GM12878 (cell line): ENCODE measurements at regions not wholly inside any gene's neighbourhood (a gene's known extent, or its start where the extent isn't known, plus 50 kb on each side); places are given as distances from the start of the nearest gene placed in this dataset.

Experiments
- ATAC-seq: fragments of 200-7000 bp; cut with Tn5 transposase; 3 replicates; pipeline ENCODE4 v1.9.1; 2020; ENCODE audit warnings: mild to moderate bottlenecking, moderate library complexity
- BruUV-seq: library from RNA; stranded (reverse); fragments of 400-500 nt; replicated peaks from 2 replicates; lab custom pipeline; 2021; lab: Mats Ljungman, UMichigan
- CTCF ChIA-PET: fragments of 300-600 bp; sonication (Branson Sonifier 250); formaldehyde crosslinking; extraction: SDS; loops from one replicate; lab custom pipeline; 2021; ENCODE audit warnings: inconsistent platforms; lab: Yijun Ruan, JAX
- POLR2A ChIA-PET: fragments of 350-600 bp; formaldehyde crosslinking; extraction: SDS; loops from one replicate; lab custom pipeline; 2021; ENCODE audit warnings: inconsistent platforms; lab: Charles Lee
- RAD21 ChIA-PET: fragments of 300-600 bp; sonication (Branson Sonifier 250); formaldehyde crosslinking; loops from one replicate; lab custom pipeline; 2023; ENCODE audit warnings: antibody characterized with exemption; ENCODE audit not compliant: unreplicated experiment; lab: Charles Lee
- SMC1A ChIA-PET: fragments of 300-600 bp; sonication (Branson Sonifier 250); formaldehyde crosslinking; loops from one replicate; lab custom pipeline; 2023; ENCODE audit not compliant: unreplicated experiment, uncharacterized antibody; lab: Charles Lee
- DNase-seq: peaks from one replicate; pipeline ENCODE4 v3.0.0-alpha.2; 2011; ENCODE audit warnings: low read depth, low spot score
- FAIRE-seq: peaks from 3 replicates; lab custom pipeline; 2011; peaks lifted over from hg19 to GRCh38; lab: Jason Lieb, UNC
- H2AFZ ChIP-seq: 2 replicates; pipeline ENCODE4 v1.6.0; 2011; ENCODE audit warnings: low read depth, low read length, control low read depth; ENCODE audit not compliant: control insufficient read depth
- H3K27ac ChIP-seq: 2 replicates; pipeline ENCODE4 v1.5.1; 2011; ENCODE audit warnings: control low read depth; ENCODE audit not compliant: control insufficient read depth, insufficient read depth
- H3K27me3 ChIP-seq, 2 experiments: replicated peaks in 1 of 2; 2 replicates each; pipeline versions ENCODE4 v1.6.0 to v1.6.1; 2011; ENCODE audit warnings: low read length in 1 of 2; ENCODE audit not compliant: control insufficient read depth in 2 of 2, insufficient read depth in 2 of 2
- H3K36me3 ChIP-seq, 2 experiments: 2 replicates each; pipeline ENCODE4 v1.5.1; 2011; ENCODE audit warnings: low read length in 1 of 2; ENCODE audit not compliant: control insufficient read depth in 2 of 2, insufficient read depth in 2 of 2
- H3K4me1 ChIP-seq: 2 replicates; pipeline ENCODE4 v1.6.1; 2011; ENCODE audit warnings: mild to moderate bottlenecking, low read length, moderate library complexity, mixed read lengths; ENCODE audit not compliant: control insufficient read depth, insufficient read depth
- H3K4me2 ChIP-seq: 2 replicates; pipeline ENCODE4 v1.6.0; 2011; ENCODE audit warnings: control low read depth; ENCODE audit not compliant: control insufficient read depth, insufficient read depth
- H3K4me3 ChIP-seq: fragments of 200-600 bp; sonication (generic); 2 replicates; pipeline ENCODE4 v1.5.1; 2016
- H3K79me2 ChIP-seq: 2 replicates; pipeline ENCODE4 v1.6.0; 2011; ENCODE audit warnings: low read length; ENCODE audit not compliant: control insufficient read depth, insufficient read depth
- H3K9ac ChIP-seq: 2 replicates; pipeline ENCODE4 v1.8.0; 2011; ENCODE audit warnings: low read length, control low read depth, mixed read lengths; ENCODE audit not compliant: control insufficient read depth, insufficient read depth
- H3K9me3 ChIP-seq: replicated peaks from 3 replicates; pipeline ENCODE4 v1.5.1; 2011; ENCODE audit warnings: mild to moderate bottlenecking, low read length; ENCODE audit not compliant: control insufficient read depth, insufficient read depth
- H4K20me1 ChIP-seq: 2 replicates; pipeline ENCODE4 v1.6.0; 2011; ENCODE audit not compliant: control insufficient read depth, insufficient read depth
- ASH2L ChIP-seq: fragments of 300-600, 200-600 bp; sonication (generic); IDR thresholded peaks from 2 replicates; pipeline ENCODE4 v1.6.1; 2017; ENCODE audit warnings: low read depth, mild to moderate bottlenecking, borderline replicate concordance
- BACH1 ChIP-seq: fragments of 450-650 bp; IDR thresholded peaks from 2 replicates; pipeline ENCODE4 v1.6.1; 2017; ENCODE audit warnings: mild to moderate bottlenecking, borderline replicate concordance
- BCL11A ChIP-seq: IDR thresholded peaks from 2 replicates; pipeline ENCODE4 v1.6.1; 2011; ENCODE audit warnings: low read depth, low read length
- IKZF1 ChIP-seq: fragments of 450-650 bp; conservative IDR thresholded peaks from 2 replicates; pipeline ENCODE4 v1.6.1; 2017; ENCODE audit warnings: antibody characterized with exemption, mild to moderate bottlenecking
- NFXL1 ChIP-seq: fragments of 450-650 bp; IDR thresholded peaks from 2 replicates; pipeline ENCODE4 v1.6.1; 2017; ENCODE audit warnings: antibody characterized with exemption, mild to moderate bottlenecking, borderline replicate concordance
- PAX8 ChIP-seq: fragments of 450-650 bp; IDR thresholded peaks from 2 replicates; pipeline ENCODE4 v1.6.1; 2017; ENCODE audit warnings: mild to moderate bottlenecking, moderate library complexity
- RB1 ChIP-seq: fragments of 450-650 bp; formaldehyde crosslinking; IDR thresholded peaks from 2 replicates; pipeline ENCODE4 v1.6.1; 2017; ENCODE audit warnings: mild to moderate bottlenecking, borderline replicate concordance
- RUNX3 ChIP-seq: IDR thresholded peaks from 2 replicates; pipeline ENCODE4 v1.6.1; 2012; ENCODE audit warnings: low read length, inconsistent platforms
- SP1 ChIP-seq: IDR thresholded peaks from one replicate; pipeline ENCODE4 v1.6.1; 2011; ENCODE audit warnings: low read depth, low read length
- SPI1 ChIP-seq: IDR thresholded peaks from 2 replicates; pipeline ENCODE4 v1.6.1; 2011; ENCODE audit warnings: low read depth, mild to moderate bottlenecking, low read length, moderate library complexity, borderline replicate concordance; ENCODE audit not compliant: insufficient read depth
- SREBF2 ChIP-seq: IDR thresholded peaks from 2 replicates; pipeline ENCODE4 v1.6.1; 2012; ENCODE audit warnings: mild to moderate bottlenecking, low read length
- SUZ12 ChIP-seq: fragments of 200-600 bp; sonication (generic); IDR thresholded peaks from one replicate; pipeline ENCODE4 v1.6.1; 2018; ENCODE audit warnings: antibody characterized with exemption, mild to moderate bottlenecking; ENCODE audit not compliant: unreplicated experiment
- ZNF217 ChIP-seq: fragments of 450-650 bp; IDR thresholded peaks from 2 replicates; pipeline ENCODE4 v1.6.1; 2017; ENCODE audit warnings: antibody characterized with exemption, mild to moderate bottlenecking
- in situ Hi-C: fragments of 300-500 bp; cut with MboI; formaldehyde crosslinking; loops from 9 replicates; pipeline ENCODE4 v1.14.3; 2018; ENCODE audit warnings: mixed read lengths
- intact Hi-C: fragments of 100-400 bp; cut with micrococcal nuclease; formaldehyde crosslinking; loops from one replicate; pipeline ENCODE4 v1.14.2; 2022; ENCODE audit not compliant: unreplicated experiment
- TF ChIP-seq, protein P1 (sequence below): fragments of 450-650 bp; IDR thresholded peaks from 2 replicates; pipeline ENCODE4 v1.6.1; 2018; ENCODE audit warnings: mild to moderate bottlenecking, low read depth, moderate library complexity; ENCODE audit not compliant: partially characterized antibody
- TF ChIP-seq, protein P2 (sequence below): fragments of 450-650 bp; formaldehyde crosslinking; IDR thresholded peaks from 2 replicates; pipeline ENCODE4 v1.5.0; 2022; ENCODE audit warnings: mild to moderate bottlenecking, missing genetic modification characterization
- TF ChIP-seq, protein P3 (sequence below): fragments of 150-350 bp; IDR thresholded peaks from 2 replicates; pipeline ENCODE4 v1.6.1; 2014; ENCODE audit warnings: mild to moderate bottlenecking, low read depth, low read length
- TF ChIP-seq, protein P4 (sequence below): fragments of 450-650 bp; IDR thresholded peaks from 2 replicates; pipeline ENCODE4 v1.6.1; 2017; ENCODE audit warnings: mild to moderate bottlenecking, low read depth, inconsistent platforms; ENCODE audit not compliant: poor library complexity, severe bottlenecking

DNA sequence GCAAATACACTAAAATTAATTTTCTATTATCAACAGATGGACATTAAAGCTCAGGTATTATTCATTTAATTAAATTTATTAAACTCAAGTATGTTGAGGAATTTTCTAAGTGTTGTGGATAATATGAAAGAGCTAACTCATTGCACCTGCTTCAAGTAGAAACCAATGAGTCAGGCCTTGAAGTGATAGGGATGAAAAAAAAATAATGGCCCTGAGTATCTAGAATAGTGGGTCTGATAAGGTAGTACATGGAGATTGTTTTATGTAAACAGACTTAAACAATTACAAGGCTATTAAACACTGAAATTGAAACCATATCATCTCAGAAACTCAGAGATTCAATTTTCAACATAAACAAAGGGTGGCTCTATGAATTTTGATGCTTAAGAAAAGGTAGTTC is 857.1 kb upstream of the GBE1 start:
- no peaks in the 10 kb centered on the region for H4K20me1 ChIP-seq
- no peak overlapping the region for H3K27ac ChIP-seq
- ChIA-PET POLR2A (no interaction called here), SMC1A (interaction anchor here (1.6 kb wide), 1 partner anchor 15 kb away, joined by 4 read pairs; no protein-coding TSS in a partner anchor), RAD21 (no interaction called here), CTCF (interaction anchor here (0.6 kb wide), 1 partner anchor 171 kb away, joined by 3 read pairs; no protein-coding TSS in a partner anchor)
- H3K79me2 ChIP-seq: no peaks in the 10 kb centered on the region
- H3K4me1 ChIP-seq: no peaks in the 10 kb centered on the region
- no peak overlapping the region for H3K4me3 ChIP-seq
- DNase-seq (no peak), ATAC-seq (no peak), FAIRE-seq (no peak)
- H2AFZ ChIP-seq: no peak overlapping the region
- intact Hi-C loops: no loop called here
- no peak overlapping the region for H3K9ac ChIP-seq
- no peaks in the 10 kb centered on the region for H3K36me3 ChIP-seq
- in situ Hi-C loops: no loop called here
- no peaks in the 10 kb centered on the region for H3K9me3 ChIP-seq
- no peaks in the 10 kb centered on the region for H3K27me3 ChIP-seq
- H3K4me2 ChIP-seq: no peak overlapping the region
- BruUV-seq: no TSS peak
- TF ChIP-seq NFXL1 (no peak), PAX8 (no peak), ASH2L (no peak), BCL11A (no peak), SPI1 (no peak), RUNX3 (no peak), RB1 (no peak), BACH1 (no peak), ZNF217 (no peak), SREBF2 (no peak), SUZ12 (no peak), SP1 (no peak), IKZF1 (no peak)
- TF ChIP-seq, protein P1, sequence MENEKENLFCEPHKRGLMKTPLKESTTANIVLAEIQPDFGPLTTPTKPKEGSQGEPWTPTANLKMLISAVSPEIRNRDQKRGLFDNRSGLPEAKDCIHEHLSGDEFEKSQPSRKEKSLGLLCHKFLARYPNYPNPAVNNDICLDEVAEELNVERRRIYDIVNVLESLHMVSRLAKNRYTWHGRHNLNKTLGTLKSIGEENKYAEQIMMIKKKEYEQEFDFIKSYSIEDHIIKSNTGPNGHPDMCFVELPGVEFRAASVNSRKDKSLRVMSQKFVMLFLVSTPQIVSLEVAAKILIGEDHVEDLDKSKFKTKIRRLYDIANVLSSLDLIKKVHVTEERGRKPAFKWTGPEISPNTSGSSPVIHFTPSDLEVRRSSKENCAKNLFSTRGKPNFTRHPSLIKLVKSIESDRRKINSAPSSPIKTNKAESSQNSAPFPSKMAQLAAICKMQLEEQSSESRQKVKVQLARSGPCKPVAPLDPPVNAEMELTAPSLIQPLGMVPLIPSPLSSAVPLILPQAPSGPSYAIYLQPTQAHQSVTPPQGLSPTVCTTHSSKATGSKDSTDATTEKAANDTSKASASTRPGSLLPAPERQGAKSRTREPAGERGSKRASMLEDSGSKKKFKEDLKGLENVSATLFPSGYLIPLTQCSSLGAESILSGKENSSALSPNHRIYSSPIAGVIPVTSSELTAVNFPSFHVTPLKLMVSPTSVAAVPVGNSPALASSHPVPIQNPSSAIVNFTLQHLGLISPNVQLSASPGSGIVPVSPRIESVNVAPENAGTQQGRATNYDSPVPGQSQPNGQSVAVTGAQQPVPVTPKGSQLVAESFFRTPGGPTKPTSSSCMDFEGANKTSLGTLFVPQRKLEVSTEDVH: no peak
- TF ChIP-seq, protein P2, sequence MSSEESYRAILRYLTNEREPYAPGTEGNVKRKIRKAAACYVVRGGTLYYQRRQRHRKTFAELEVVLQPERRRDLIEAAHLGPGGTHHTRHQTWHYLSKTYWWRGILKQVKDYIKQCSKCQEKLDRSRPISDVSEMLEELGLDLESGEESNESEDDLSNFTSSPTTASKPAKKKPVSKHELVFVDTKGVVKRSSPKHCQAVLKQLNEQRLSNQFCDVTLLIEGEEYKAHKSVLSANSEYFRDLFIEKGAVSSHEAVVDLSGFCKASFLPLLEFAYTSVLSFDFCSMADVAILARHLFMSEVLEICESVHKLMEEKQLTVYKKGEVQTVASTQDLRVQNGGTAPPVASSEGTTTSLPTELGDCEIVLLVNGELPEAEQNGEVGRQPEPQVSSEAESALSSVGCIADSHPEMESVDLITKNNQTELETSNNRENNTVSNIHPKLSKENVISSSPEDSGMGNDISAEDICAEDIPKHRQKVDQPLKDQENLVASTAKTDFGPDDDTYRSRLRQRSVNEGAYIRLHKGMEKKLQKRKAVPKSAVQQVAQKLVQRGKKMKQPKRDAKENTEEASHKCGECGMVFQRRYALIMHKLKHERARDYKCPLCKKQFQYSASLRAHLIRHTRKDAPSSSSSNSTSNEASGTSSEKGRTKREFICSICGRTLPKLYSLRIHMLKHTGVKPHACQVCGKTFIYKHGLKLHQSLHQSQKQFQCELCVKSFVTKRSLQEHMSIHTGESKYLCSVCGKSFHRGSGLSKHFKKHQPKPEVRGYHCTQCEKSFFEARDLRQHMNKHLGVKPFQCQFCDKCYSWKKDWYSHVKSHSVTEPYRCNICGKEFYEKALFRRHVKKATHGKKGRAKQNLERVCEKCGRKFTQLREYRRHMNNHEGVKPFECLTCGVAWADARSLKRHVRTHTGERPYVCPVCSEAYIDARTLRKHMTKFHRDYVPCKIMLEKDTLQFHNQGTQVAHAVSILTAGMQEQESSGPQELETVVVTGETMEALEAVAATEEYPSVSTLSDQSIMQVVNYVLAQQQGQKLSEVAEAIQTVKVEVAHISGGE: no peak
- TF ChIP-seq, protein P3, sequence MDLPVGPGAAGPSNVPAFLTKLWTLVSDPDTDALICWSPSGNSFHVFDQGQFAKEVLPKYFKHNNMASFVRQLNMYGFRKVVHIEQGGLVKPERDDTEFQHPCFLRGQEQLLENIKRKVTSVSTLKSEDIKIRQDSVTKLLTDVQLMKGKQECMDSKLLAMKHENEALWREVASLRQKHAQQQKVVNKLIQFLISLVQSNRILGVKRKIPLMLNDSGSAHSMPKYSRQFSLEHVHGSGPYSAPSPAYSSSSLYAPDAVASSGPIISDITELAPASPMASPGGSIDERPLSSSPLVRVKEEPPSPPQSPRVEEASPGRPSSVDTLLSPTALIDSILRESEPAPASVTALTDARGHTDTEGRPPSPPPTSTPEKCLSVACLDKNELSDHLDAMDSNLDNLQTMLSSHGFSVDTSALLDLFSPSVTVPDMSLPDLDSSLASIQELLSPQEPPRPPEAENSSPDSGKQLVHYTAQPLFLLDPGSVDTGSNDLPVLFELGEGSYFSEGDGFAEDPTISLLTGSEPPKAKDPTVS: no peak
- TF ChIP-seq, protein P4, sequence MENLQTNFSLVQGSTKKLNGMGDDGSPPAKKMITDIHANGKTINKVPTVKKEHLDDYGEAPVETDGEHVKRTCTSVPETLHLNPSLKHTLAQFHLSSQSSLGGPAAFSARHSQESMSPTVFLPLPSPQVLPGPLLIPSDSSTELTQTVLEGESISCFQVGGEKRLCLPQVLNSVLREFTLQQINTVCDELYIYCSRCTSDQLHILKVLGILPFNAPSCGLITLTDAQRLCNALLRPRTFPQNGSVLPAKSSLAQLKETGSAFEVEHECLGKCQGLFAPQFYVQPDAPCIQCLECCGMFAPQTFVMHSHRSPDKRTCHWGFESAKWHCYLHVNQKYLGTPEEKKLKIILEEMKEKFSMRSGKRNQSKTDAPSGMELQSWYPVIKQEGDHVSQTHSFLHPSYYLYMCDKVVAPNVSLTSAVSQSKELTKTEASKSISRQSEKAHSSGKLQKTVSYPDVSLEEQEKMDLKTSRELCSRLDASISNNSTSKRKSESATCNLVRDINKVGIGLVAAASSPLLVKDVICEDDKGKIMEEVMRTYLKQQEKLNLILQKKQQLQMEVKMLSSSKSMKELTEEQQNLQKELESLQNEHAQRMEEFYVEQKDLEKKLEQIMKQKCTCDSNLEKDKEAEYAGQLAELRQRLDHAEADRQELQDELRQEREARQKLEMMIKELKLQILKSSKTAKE: no peak
